Panc1 (cell line): ENCODE measurements at regions not wholly inside any gene's neighbourhood (a gene's known extent, or its start where the extent isn't known, plus 50 kb on each side); places are given as distances from the start of the nearest gene placed in this dataset.

Experiments
- CTCF ChIP-seq: fragments of 450-650 bp; IDR thresholded peaks from 2 replicates; pipeline ENCODE4 v1.5.1; 2017; ENCODE audit warnings: mild to moderate bottlenecking
- POLR2AphosphoS5 ChIP-seq: IDR thresholded peaks from 2 replicates; pipeline ENCODE4 v1.6.1; 2012; ENCODE audit warnings: mild to moderate bottlenecking, low read depth, low read length, moderate library complexity
- SIN3A ChIP-seq: IDR thresholded peaks from 2 replicates; pipeline ENCODE4 v1.6.1; 2012; ENCODE audit warnings: low read depth, mild to moderate bottlenecking, low read length, moderate library complexity, borderline replicate concordance; ENCODE audit not compliant: insufficient read depth
- TCF7L2 ChIP-seq: IDR thresholded peaks from 2 replicates; pipeline ENCODE4 v1.6.1; 2011; ENCODE audit warnings: mild to moderate bottlenecking, low read depth, low read length, inconsistent platforms

GRCh38 chr19:28828276-28828870 lies 384.6 kb downstream of the UQCRFS1 start:
- no peak for TF ChIP-seq CTCF
- TF ChIP-seq POLR2AphosphoS5 = no peak
- TF ChIP-seq TCF7L2 = no peak
- TF ChIP-seq SIN3A = no peak
